ENCODE measurements at regions not wholly inside any gene's neighbourhood (a gene's known extent, or its start where the extent isn't known, plus 50 kb on each side); places are given as distances from the start of the nearest gene placed in this dataset.

- Histone ChIP-seq H3K4me3 (ENCODE audit: insufficient read length, low read depth) (no peak overlapping the region), H3K36me3 (ENCODE audit: insufficient read depth, insufficient read length, low read length) (no peaks in the 10 kb centered on the region), H3K9me3 (ENCODE audit: insufficient read depth, low read length) (no peaks in the 10 kb centered on the region), H3K27me3 (ENCODE audit: insufficient read depth, insufficient read length) (no peaks in the 10 kb centered on the region), H3K9ac (ENCODE audit: insufficient read length, low read depth) (no peak overlapping the region), H3K4me1 (ENCODE audit: insufficient read depth, insufficient read length) (no peaks in the 10 kb centered on the region)
- TF ChIP-seq SUZ12 (IDR thresholded peaks at IDR 0.05; ENCODE audit: extremely low read depth, insufficient read depth, insufficient read length), result no peak
- DNase-seq (ENCODE audit: low read depth, low spot score), result no peak
Observed at GRCh38 chr17:33527290-33527689, 234.2 kb upstream of the ASIC2 start.

- Histone ChIP-seq H3K4me1 (ENCODE audit: insufficient read depth, insufficient read length) (no peaks in the 10 kb centered on the region), H3K9me3 (ENCODE audit: insufficient read depth, low read length) (no peaks in the 10 kb centered on the region), H3K9ac (ENCODE audit: insufficient read length, low read depth) (no peak overlapping the region), H3K27me3 (ENCODE audit: insufficient read depth, insufficient read length) (no peaks in the 10 kb centered on the region), H3K4me3 (ENCODE audit: insufficient read length, low read depth) (no peak overlapping the region), H3K36me3 (ENCODE audit: insufficient read depth, insufficient read length, low read length) (no peaks in the 10 kb centered on the region)
- no peak for DNase-seq (ENCODE audit: low read depth, low spot score)
- no peak for TF ChIP-seq SUZ12 (IDR thresholded peaks at IDR 0.05; ENCODE audit: extremely low read depth, insufficient read depth, insufficient read length)
- TF ChIP-seq ZNF274 (IDR thresholded peaks at IDR 0.05; ENCODE audit: low read depth, low read length), result no peak
- no peak for TF ChIP-seq YY1 (IDR thresholded peaks at IDR 0.05; ENCODE audit: insufficient read depth, insufficient read length)
Observed at GRCh38 chr17:33528846-33529245, 235.8 kb upstream of the ASIC2 start.

- Histone ChIP-seq H3K9ac (ENCODE audit: insufficient read length, low read depth) (no peak overlapping the region), H3K27me3 (ENCODE audit: insufficient read depth, insufficient read length) (no peaks in the 10 kb centered on the region), H3K36me3 (ENCODE audit: insufficient read depth, insufficient read length, low read length) (no peaks in the 10 kb centered on the region), H3K9me3 (ENCODE audit: insufficient read depth, low read length) (no peaks in the 10 kb centered on the region), H3K4me3 (ENCODE audit: insufficient read length, low read depth) (no peak overlapping the region), H3K4me1 (ENCODE audit: insufficient read depth, insufficient read length) (no peaks in the 10 kb centered on the region)
- no peak for DNase-seq (ENCODE audit: low read depth, low spot score)
- TF ChIP-seq YY1 (IDR thresholded peaks at IDR 0.05; ENCODE audit: insufficient read depth, insufficient read length) (no peak), SUZ12 (IDR thresholded peaks at IDR 0.05; ENCODE audit: extremely low read depth, insufficient read depth, insufficient read length) (no peak), ZNF274 (IDR thresholded peaks at IDR 0.05; ENCODE audit: low read depth, low read length) (no peak)
Observed at GRCh38 chr17:33529816-33530215, 236.7 kb upstream of the ASIC2 start.

- Histone ChIP-seq H3K36me3 (ENCODE audit: insufficient read depth, insufficient read length, low read length) (no peaks in the 10 kb centered on the region), H3K9me3 (ENCODE audit: insufficient read depth, low read length) (no peaks in the 10 kb centered on the region), H3K27me3 (ENCODE audit: insufficient read depth, insufficient read length) (no peaks in the 10 kb centered on the region), H3K4me3 (ENCODE audit: insufficient read length, low read depth) (no peak overlapping the region), H3K9ac (ENCODE audit: insufficient read length, low read depth) (no peak overlapping the region), H3K4me1 (ENCODE audit: insufficient read depth, insufficient read length) (no peaks in the 10 kb centered on the region)
- no peak for TF ChIP-seq YY1 (IDR thresholded peaks at IDR 0.05; ENCODE audit: insufficient read depth, insufficient read length)
- no peak for TF ChIP-seq SUZ12 (IDR thresholded peaks at IDR 0.05; ENCODE audit: extremely low read depth, insufficient read depth, insufficient read length)
- no peak for TF ChIP-seq ZNF274 (IDR thresholded peaks at IDR 0.05; ENCODE audit: low read depth, low read length)
- DNase-seq (ENCODE audit: low read depth, low spot score), result no peak
Observed at GRCh38 chr17:33531311-33531710, 238.2 kb upstream of the ASIC2 start.

- H3K4me3 ChIP-seq (ENCODE audit: insufficient read length, low read depth), result no peak overlapping the region
- H3K27me3 ChIP-seq (ENCODE audit: insufficient read depth, insufficient read length), result no peaks in the 10 kb centered on the region
Observed at GRCh38 chr17:33534087-33534486, 241.0 kb upstream of the ASIC2 start.

GRCh38 chr17:33545124-33545523 lies 252.0 kb upstream of the ASIC2 start:
- Histone ChIP-seq H3K4me1 (ENCODE audit: insufficient read depth, insufficient read length) (no peaks in the 10 kb centered on the region), H3K36me3 (ENCODE audit: insufficient read depth, insufficient read length, low read length) (no peaks in the 10 kb centered on the region), H3K9ac (ENCODE audit: insufficient read length, low read depth) (no peak overlapping the region), H3K4me3 (ENCODE audit: insufficient read length, low read depth) (no peak overlapping the region), H3K9me3 (ENCODE audit: insufficient read depth, low read length) (no peaks in the 10 kb centered on the region), H3K27me3 (ENCODE audit: insufficient read depth, insufficient read length) (no peaks in the 10 kb centered on the region)
- no peak for TF ChIP-seq YY1 (IDR thresholded peaks at IDR 0.05; ENCODE audit: insufficient read depth, insufficient read length)
- DNase-seq (ENCODE audit: low read depth, low spot score), result no peak

More at GRCh38 chr17:33534087-33534486, 241.0 kb upstream of the ASIC2 start:
- H3K36me3 ChIP-seq (ENCODE audit: insufficient read depth, insufficient read length, low read length), result no peaks in the 10 kb centered on the region
- DNase-seq (ENCODE audit: low read depth, low spot score), result no peak
- H3K9me3 ChIP-seq (ENCODE audit: insufficient read depth, low read length), result no peaks in the 10 kb centered on the region
- H3K9ac ChIP-seq (ENCODE audit: insufficient read length, low read depth), result no peak overlapping the region
- no peaks in the 10 kb centered on the region for H3K4me1 ChIP-seq (ENCODE audit: insufficient read depth, insufficient read length)
- no peak for TF ChIP-seq YY1 (IDR thresholded peaks at IDR 0.05; ENCODE audit: insufficient read depth, insufficient read length)

GRCh38 chr17:33550261-33550660 lies 257.2 kb upstream of the ASIC2 start:
- H3K36me3 ChIP-seq (ENCODE audit: insufficient read depth, insufficient read length, low read length), result no peaks in the 10 kb centered on the region
- no peak for DNase-seq (ENCODE audit: low read depth, low spot score)
- H3K27me3 ChIP-seq (ENCODE audit: insufficient read depth, insufficient read length), result no peaks in the 10 kb centered on the region
- H3K9me3 ChIP-seq (ENCODE audit: insufficient read depth, low read length), result no peaks in the 10 kb centered on the region
- H3K4me1 ChIP-seq (ENCODE audit: insufficient read depth, insufficient read length), result no peaks in the 10 kb centered on the region
- no peak overlapping the region for H3K4me3 ChIP-seq (ENCODE audit: insufficient read length, low read depth)
- H3K9ac ChIP-seq (ENCODE audit: insufficient read length, low read depth), result no peak overlapping the region
- no peak for TF ChIP-seq ZNF274 (IDR thresholded peaks at IDR 0.05; ENCODE audit: low read depth, low read length)
- TF ChIP-seq YY1 (IDR thresholded peaks at IDR 0.05; ENCODE audit: insufficient read depth, insufficient read length), result no peak
- no peak for TF ChIP-seq SUZ12 (IDR thresholded peaks at IDR 0.05; ENCODE audit: extremely low read depth, insufficient read depth, insufficient read length)

GRCh38 chr17:33551075-33551474 lies 258.0 kb upstream of the ASIC2 start:
- no peak for DNase-seq (ENCODE audit: low read depth, low spot score)
- H3K27me3 ChIP-seq (ENCODE audit: insufficient read depth, insufficient read length), result no peaks in the 10 kb centered on the region
- H3K9me3 ChIP-seq (ENCODE audit: insufficient read depth, low read length), result no peaks in the 10 kb centered on the region
- TF ChIP-seq SUZ12 (IDR thresholded peaks at IDR 0.05; ENCODE audit: extremely low read depth, insufficient read depth, insufficient read length) (no peak), YY1 (IDR thresholded peaks at IDR 0.05; ENCODE audit: insufficient read depth, insufficient read length) (no peak), ZNF274 (IDR thresholded peaks at IDR 0.05; ENCODE audit: low read depth, low read length) (no peak)
- H3K36me3 ChIP-seq (ENCODE audit: insufficient read depth, insufficient read length, low read length), result no peaks in the 10 kb centered on the region
- H3K9ac ChIP-seq (ENCODE audit: insufficient read length, low read depth), result no peak overlapping the region
- no peak overlapping the region for H3K4me3 ChIP-seq (ENCODE audit: insufficient read length, low read depth)
- no peaks in the 10 kb centered on the region for H3K4me1 ChIP-seq (ENCODE audit: insufficient read depth, insufficient read length)
